A549 (cell line): ENCODE measurements at regions not wholly inside any gene's neighbourhood (a gene's known extent, or its start where the extent isn't known, plus 50 kb on each side); places are given as distances from the start of the nearest gene placed in this dataset.
"Not testable (repeated sequence)": the region's sequence is repeated elsewhere in the genome, so short reads cannot be mapped to it uniquely, and the experiment has no call there.

Experiments used
- POLR2A ChIP-seq: IDR thresholded peaks from 2 replicates; pipeline ENCODE4 v1.6.1; 2012; ENCODE audit warnings: mild to moderate bottlenecking, low read length
- RFX5 ChIP-seq: fragments of 450-650 bp; IDR thresholded peaks from 2 replicates; pipeline ENCODE4 v1.7.1; 2014; ENCODE audit warnings: antibody characterized with exemption, mild to moderate bottlenecking, moderate library complexity

GRCh38 chr5:124611262-124611661, 135.2 kb downstream of the ZNF608 start:
- not testable (repeated sequence) for TF ChIP-seq POLR2A, RFX5
